Heart right ventricle (tissue), 16 donors: ENCODE measurements at regions not wholly inside any gene's neighbourhood (a gene's known extent, or its start where the extent isn't known, plus 50 kb on each side); places are given as distances from the start of the nearest gene placed in this dataset.

Experiments
- ATAC-seq, 8 donors: fragments of 200-7000 bp; cut with Tn5 transposase; one replicate each; pipeline ENCODE4 v1.9.1; 2020; ENCODE audit warnings: mild to moderate bottlenecking in 8 of 8, moderate library complexity in 8 of 8, moderate number of reproducible peaks in 1 of 8
- DNase-seq, 2 donors: peaks; one replicate each; pipeline ENCODE4 v3.0.0-alpha.2; 2020
- H3K27ac ChIP-seq, 10 donors: fragments of 200-600 bp; sonication (generic) in 2 of 10; one replicate each; pipeline versions ENCODE4 v1.5.0 to v1.8.0; 2020 to 2022; ENCODE audit warnings: mild to moderate bottlenecking in 3 of 10
- H3K27me3 ChIP-seq, 7 donors: fragments of 200-600 bp; one replicate each; pipeline ENCODE4 v1.8.0; 2021 to 2022; ENCODE audit warnings: mild to moderate bottlenecking in 2 of 7
- H3K36me3 ChIP-seq, 9 donors: fragments of 200-600 bp; sonication (generic) in 1 of 9; one replicate each; pipeline versions ENCODE4 v1.5.0 to v1.8.0; 2020 to 2022; ENCODE audit warnings: mild to moderate bottlenecking in 2 of 9
- H3K4me1 ChIP-seq, 9 donors: fragments of 200-600 bp; sonication (generic) in 1 of 9; one replicate each; pipeline versions ENCODE4 v1.5.0 to v1.8.0; 2020 to 2022; ENCODE audit warnings: mild to moderate bottlenecking in 4 of 9
- H3K4me3 ChIP-seq, 10 donors: fragments of 200-600 bp; sonication (generic) in 2 of 10; one replicate each; pipeline versions ENCODE4 v1.5.0 to v1.8.0; 2020 to 2022; ENCODE audit warnings: mild to moderate bottlenecking in 7 of 10, moderate library complexity in 2 of 10
- H3K9me3 ChIP-seq, 11 donors: fragments of 200-600 bp in 10 of 11; sonication (generic) in 2 of 11; one replicate each; pipeline versions ENCODE4 v1.5.0 to v1.8.0; 2013 to 2022; ENCODE audit warnings: mild to moderate bottlenecking in 2 of 11, control low read depth in 1 of 11, moderate library complexity in 1 of 11
- WGBS, 2 donors: extraction: QIAGEN DNeasy Blood & Tissue Kit; methylation state at CpG; one replicate each; pipeline ENCODE4 v1.1.7; 2013; ENCODE audit warnings: inconsistent platforms in 1 of 2; 5-methylcytosine and 5-hydroxymethylcytosine counted together
- intact Hi-C, 10 donors: fragments of 100-400 bp; cut with DNase I; formaldehyde crosslinking; loops; one replicate each; pipeline versions ENCODE4 v1.11.1 to v1.14.2; 2022
- TF ChIP-seq, protein P1 (sequence below), 9 donors: fragments of 200-600 bp; sonication (generic) in 2 of 9; IDR thresholded peaks; one replicate each; pipeline versions ENCODE4 v1.5.0 to v1.8.0; 2021 to 2022; ENCODE audit warnings: antibody characterized with exemption in 9 of 9, mild to moderate bottlenecking in 5 of 9, moderate library complexity in 1 of 9
- donor health status: Arrhythmogenic right ventricular cardiomyopathy.
- donor health status: ischemic (EF 13 %, LVEDD 7.1; RV severe dilation, severe dysfunction).
- donor health status: healthy with polysubstance abuse.
- donor health status: DM: no; HTN: yes; CAD: no.
- donor health status: DM: no; HTN: no; CAD: no.
- donor health status: ischemic (EF 25% LVEDD 6.9; RV normal size, moderate dysfunction).
- donor health status: ischemic (EF 25% LVEDD 5.7; RV mildly dilated, moderate dysfunction).
- donor health status: healthy.
- donor health status: DM: yes; HTN: yes; CAD: no.
- donor health status: Ischemic cardiomyopathy.
- donor health status: ischemic (EF 35%, LVEDD 5.7; RV mildly dilated, moderate dysfunction).
- donor health status: nonischemic (EF 11% LVEDD 7.7; RV severe dilation, severe dysfunction).
- donor health status: DM: yes; HTN: yes; CAD: no.
- donor health status: PGD.
- donor health status: ischemic (EF 29% LVEDD 5.4; RV normal size, mild dysfunction).
- donor health status: nonischemic (EF 23%, LVEDD 6.1; RV moderate dilation, normal function).

DNA sequence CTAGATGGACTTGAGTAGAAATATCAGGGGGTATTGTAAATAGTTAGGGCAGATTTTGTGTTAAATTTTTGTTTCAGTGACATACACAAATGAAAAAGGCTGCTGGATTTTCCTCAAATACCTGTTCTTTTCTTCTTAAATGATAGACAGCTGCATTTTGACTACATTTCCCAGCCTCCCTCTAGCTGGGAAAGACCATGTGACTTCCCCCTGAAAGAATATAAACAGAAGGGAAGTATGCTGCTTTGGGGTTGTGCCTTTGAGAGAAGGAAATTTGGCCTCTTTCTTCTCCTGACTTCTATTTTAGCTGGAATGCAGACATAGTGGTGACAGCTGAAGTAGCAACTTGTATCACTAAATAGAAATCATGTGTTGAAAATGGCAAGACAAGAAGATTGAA lies 476.1 kb upstream of the SYT1 start:
- no peaks in the 10 kb centered on the region for H3K9me3 ChIP-seq
- no peaks in the 10 kb centered on the region for H3K4me1 ChIP-seq
- intact Hi-C loops, result no loop called here
- H3K4me3 ChIP-seq, result no peak overlapping the region
- no peaks in the 10 kb centered on the region for H3K27me3 ChIP-seq
- no peaks in the 10 kb centered on the region for H3K36me3 ChIP-seq
- no peak for ATAC-seq
- H3K27ac ChIP-seq, result no peak overlapping the region
- TF ChIP-seq, protein P1, sequence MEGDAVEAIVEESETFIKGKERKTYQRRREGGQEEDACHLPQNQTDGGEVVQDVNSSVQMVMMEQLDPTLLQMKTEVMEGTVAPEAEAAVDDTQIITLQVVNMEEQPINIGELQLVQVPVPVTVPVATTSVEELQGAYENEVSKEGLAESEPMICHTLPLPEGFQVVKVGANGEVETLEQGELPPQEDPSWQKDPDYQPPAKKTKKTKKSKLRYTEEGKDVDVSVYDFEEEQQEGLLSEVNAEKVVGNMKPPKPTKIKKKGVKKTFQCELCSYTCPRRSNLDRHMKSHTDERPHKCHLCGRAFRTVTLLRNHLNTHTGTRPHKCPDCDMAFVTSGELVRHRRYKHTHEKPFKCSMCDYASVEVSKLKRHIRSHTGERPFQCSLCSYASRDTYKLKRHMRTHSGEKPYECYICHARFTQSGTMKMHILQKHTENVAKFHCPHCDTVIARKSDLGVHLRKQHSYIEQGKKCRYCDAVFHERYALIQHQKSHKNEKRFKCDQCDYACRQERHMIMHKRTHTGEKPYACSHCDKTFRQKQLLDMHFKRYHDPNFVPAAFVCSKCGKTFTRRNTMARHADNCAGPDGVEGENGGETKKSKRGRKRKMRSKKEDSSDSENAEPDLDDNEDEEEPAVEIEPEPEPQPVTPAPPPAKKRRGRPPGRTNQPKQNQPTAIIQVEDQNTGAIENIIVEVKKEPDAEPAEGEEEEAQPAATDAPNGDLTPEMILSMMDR (IDR thresholded peaks at IDR 0.05), result no peak
- no peak for DNase-seq

DNA sequence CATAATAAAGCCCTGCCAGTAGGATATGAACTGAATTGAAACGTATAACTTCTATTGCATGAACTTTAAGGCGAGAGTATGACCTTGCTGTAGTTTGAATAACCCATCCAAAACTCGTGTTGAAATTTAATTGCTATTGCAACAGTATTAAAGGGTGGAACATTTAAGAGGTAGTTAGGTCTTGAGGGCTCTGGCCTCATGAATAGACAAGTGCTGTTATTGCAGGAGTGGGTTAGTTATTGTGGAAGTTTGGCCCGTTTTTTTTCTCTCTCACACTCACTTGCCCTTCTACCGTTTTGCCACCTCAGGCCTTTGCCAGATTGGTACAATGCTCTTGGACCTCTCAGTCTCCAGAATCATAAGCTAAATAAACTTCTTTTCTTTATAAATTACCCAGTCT lies 473.7 kb upstream of the SYT1 start:
- H3K27me3 ChIP-seq, result no peaks in the 10 kb centered on the region
- ATAC-seq (no peak), DNase-seq (no peak)
- no peaks in the 10 kb centered on the region for H3K9me3 ChIP-seq
- H3K36me3 ChIP-seq, result no peaks in the 10 kb centered on the region
- H3K27ac ChIP-seq, result no peak overlapping the region
- TF ChIP-seq, protein P1 (IDR thresholded peaks at IDR 0.05), result no peak
- H3K4me1 ChIP-seq, result no peaks in the 10 kb centered on the region
- WGBS, 2 donors, result 55 to 82% methylated on average over 5 of the region's 5 CpGs
- intact Hi-C loops, result no loop called here
- no peak overlapping the region for H3K4me3 ChIP-seq

DNA sequence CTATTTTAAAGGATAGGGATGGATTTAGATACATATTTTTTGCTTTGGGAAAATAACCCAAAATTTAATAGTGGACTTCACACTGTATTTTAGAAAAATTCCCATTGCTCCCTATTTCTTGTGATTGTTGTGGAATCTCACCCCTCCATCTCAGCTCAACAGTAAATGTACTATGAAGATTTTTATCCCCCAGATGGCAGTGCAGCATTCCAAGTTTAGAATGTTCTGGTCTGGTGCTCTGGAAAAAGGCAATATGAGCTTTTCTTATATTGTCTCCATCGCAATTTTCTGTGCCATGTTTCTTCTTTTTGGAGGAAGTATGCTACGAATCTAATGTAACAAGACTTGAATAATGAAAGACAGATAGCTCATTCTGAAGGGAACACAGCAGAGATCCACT lies 471.7 kb upstream of the SYT1 start:
- no peak overlapping the region for H3K4me3 ChIP-seq
- ATAC-seq (no peak), DNase-seq (no peak)
- intact Hi-C loops, result no loop called here
- H3K4me1 ChIP-seq, result no peaks in the 10 kb centered on the region
- TF ChIP-seq, protein P1 (IDR thresholded peaks at IDR 0.05), result no peak
- H3K36me3 ChIP-seq, result no peaks in the 10 kb centered on the region
- WGBS, 2 donors, result 59% methylated on average over 2 of the region's 2 CpGs
- no peak overlapping the region for H3K27ac ChIP-seq
- H3K27me3 ChIP-seq, result no peaks in the 10 kb centered on the region
- H3K9me3 ChIP-seq, result no peaks in the 10 kb centered on the region

DNA sequence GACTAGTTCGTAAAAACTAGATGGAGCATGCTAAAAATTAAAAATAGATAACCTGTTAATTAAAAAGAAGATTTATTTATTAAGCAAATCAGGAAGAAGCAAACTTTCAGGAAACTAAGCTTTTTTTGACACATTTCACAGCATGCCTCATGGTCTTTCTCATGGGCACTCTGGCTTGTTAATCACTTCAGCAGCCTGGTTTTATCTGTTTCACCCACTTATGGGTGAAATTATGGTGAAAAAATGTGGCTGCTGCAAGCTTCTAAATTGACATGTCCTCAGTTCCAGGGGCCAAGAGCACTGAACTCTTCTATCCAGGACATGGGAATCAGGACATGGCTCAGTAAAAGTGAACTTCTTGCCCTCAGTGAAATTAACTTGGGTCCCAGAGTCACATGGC lies 468.6 kb upstream of the SYT1 start:
- Histone ChIP-seq H3K36me3 (no peaks in the 10 kb centered on the region), H3K27me3 (no peaks in the 10 kb centered on the region), H3K27ac (no peak overlapping the region), H3K4me3 (no peak overlapping the region), H3K4me1 (no peaks in the 10 kb centered on the region), H3K9me3 (no peaks in the 10 kb centered on the region)
- ATAC-seq (no peak), DNase-seq (no peak)
- intact Hi-C loops, result no loop called here
- 87 to 94% methylated on average over 1 of the region's 1 CpG for WGBS, 2 donors
- TF ChIP-seq, protein P1 (IDR thresholded peaks at IDR 0.05), result no peak

DNA sequence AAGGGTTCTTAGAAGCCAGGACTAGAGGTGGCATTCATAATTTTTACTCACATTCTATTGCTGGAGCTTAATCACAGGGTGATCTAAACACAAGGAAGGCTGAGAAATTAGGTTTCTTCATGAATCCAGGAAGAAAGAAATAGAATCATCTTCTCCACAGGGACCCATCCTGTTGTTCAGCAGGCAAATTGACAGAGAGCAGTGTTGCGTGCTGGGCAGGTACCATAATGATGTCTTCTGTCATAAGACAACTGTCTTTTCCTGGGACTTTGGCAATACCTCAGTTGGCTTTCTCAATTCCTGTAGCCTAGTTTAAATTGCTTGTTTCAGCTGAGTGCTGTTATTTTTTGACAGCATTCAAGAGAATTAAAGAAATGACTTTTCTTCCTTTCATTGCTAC lies 468.0 kb upstream of the SYT1 start:
- TF ChIP-seq, protein P1 (IDR thresholded peaks at IDR 0.05), result no peak
- ATAC-seq, result no peak
- H3K36me3 ChIP-seq, result no peaks in the 10 kb centered on the region
- H3K4me1 ChIP-seq, result no peaks in the 10 kb centered on the region
- WGBS, 2 donors, result 83 to 92% methylated on average over 1 of the region's 1 CpG
- intact Hi-C loops, result no loop called here
- H3K4me3 ChIP-seq, result no peak overlapping the region
- DNase-seq, result no peak
- H3K9me3 ChIP-seq, result no peaks in the 10 kb centered on the region
- no peak overlapping the region for H3K27ac ChIP-seq
- H3K27me3 ChIP-seq, result no peaks in the 10 kb centered on the region
